SU-DHL-6 (cell line): ENCODE measurements at regions not wholly inside any gene's neighbourhood (a gene's known extent, or its start where the extent isn't known, plus 50 kb on each side); places are given as distances from the start of the nearest gene placed in this dataset.

Source experiments
- CTCF ChIP-seq: fragments of 200-600 bp; sonication (generic); IDR thresholded peaks from one replicate; pipeline ENCODE4 v1.5.1; 2017; ENCODE audit warnings: antibody characterized with exemption, mild to moderate bottlenecking, low read length, moderate library complexity; ENCODE audit not compliant: insufficient read depth, poor library complexity, severe bottlenecking
- EZH2phosphoT487 ChIP-seq: fragments of 200-600 bp; sonication (generic), shearing (Covaris generic); conservative IDR thresholded peaks from 2 replicates; pipeline ENCODE4 v1.6.1; 2018; ENCODE audit warnings: mild to moderate bottlenecking, antibody characterized with exemption, low read length, moderate library complexity, mixed read lengths

DNA sequence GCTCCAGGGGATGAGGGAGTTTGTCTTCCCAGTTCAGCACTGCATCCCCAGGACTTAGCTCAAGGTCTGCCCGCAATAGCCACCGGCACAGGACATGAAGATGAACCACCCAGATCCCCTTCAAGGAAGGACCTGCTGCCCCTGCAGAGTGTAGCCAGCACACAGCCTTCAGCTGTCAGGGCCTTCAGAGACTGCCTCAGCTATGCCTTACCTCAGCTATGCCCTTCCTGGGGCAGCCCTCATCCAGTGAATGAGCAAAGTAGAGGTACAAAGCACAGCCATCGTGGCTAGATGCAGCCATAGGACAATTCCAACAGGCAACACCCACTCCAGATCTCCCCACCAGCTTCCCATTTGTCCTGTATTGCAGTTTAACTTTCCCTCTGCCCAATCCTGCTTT is 291.2 kb upstream of the STT3B start:
- TF ChIP-seq CTCF: no peak
- TF ChIP-seq EZH2phosphoT487: no peak
